Parathyroid adenoma (tissue), 2 donors: ENCODE measurements at regions not wholly inside any gene's neighbourhood (a gene's known extent, or its start where the extent isn't known, plus 50 kb on each side); places are given as distances from the start of the nearest gene placed in this dataset.

ENCODE experiments used
- H2AFZ ChIP-seq: fragments of 300-600 bp; sonication (generic); one replicate; pipeline ENCODE4 v1.7.0; 2017; ENCODE audit warnings: antibody characterized with exemption, mild to moderate bottlenecking
- H3K27ac ChIP-seq: fragments of 300-600 bp; sonication (generic); one replicate; pipeline ENCODE4 v1.7.0; 2017
- H3K27me3 ChIP-seq: fragments of 300-600 bp; sonication (generic); one replicate; pipeline ENCODE4 v1.7.0; 2017; ENCODE audit warnings: low read length; ENCODE audit not compliant: control insufficient read depth, insufficient read depth
- H3K36me3 ChIP-seq: fragments of 300-600 bp; sonication (generic); one replicate; pipeline ENCODE4 v1.7.0; 2017; ENCODE audit warnings: low read length; ENCODE audit not compliant: control insufficient read depth, insufficient read depth
- H3K4me1 ChIP-seq: fragments of 300-600 bp; sonication (generic); one replicate; pipeline ENCODE4 v1.7.0; 2017; ENCODE audit warnings: control low read depth
- H3K4me2 ChIP-seq: fragments of 300-600 bp; sonication (generic); one replicate; pipeline ENCODE4 v1.7.0; 2017; ENCODE audit warnings: low read length
- H3K4me3 ChIP-seq: fragments of 300-600 bp; sonication (generic); one replicate; pipeline ENCODE4 v1.7.0; 2017; ENCODE audit warnings: low read depth, low read length
- H3K79me2 ChIP-seq: fragments of 300-600 bp; sonication (generic); one replicate; pipeline ENCODE4 v1.7.0; 2017; ENCODE audit warnings: control low read depth
- H3K9ac ChIP-seq: fragments of 300-600 bp; sonication (generic); one replicate; pipeline ENCODE4 v1.7.0; 2017; ENCODE audit warnings: mild to moderate bottlenecking
- H3K9me3 ChIP-seq: fragments of 300-600 bp; sonication (generic); one replicate; pipeline ENCODE4 v1.7.0; 2017; ENCODE audit warnings: low read length; ENCODE audit not compliant: control insufficient read depth
- CTCF ChIP-seq: fragments of 300-600 bp; sonication (generic); IDR thresholded peaks from one replicate; pipeline ENCODE4 v1.7.0; 2017; ENCODE audit warnings: antibody characterized with exemption, mild to moderate bottlenecking
- donor health status: primary hyperparathyroidism.

- TF ChIP-seq CTCF: no peak
- no peaks in the 10 kb centered on the region for H3K36me3 ChIP-seq
- no peak overlapping the region for H3K4me3 ChIP-seq
- H3K9ac ChIP-seq: no peak overlapping the region
- no peak overlapping the region for H3K4me2 ChIP-seq
- no peak overlapping the region for H2AFZ ChIP-seq
- no peaks in the 10 kb centered on the region for H3K27me3 ChIP-seq
- H3K9me3 ChIP-seq: no peaks in the 10 kb centered on the region
- H3K79me2 ChIP-seq: no peaks in the 10 kb centered on the region
- no peak overlapping the region for H3K27ac ChIP-seq
- H3K4me1 ChIP-seq: no peaks in the 10 kb centered on the region
Measured at GRCh38 chr10:3282674-3283017, 110.1 kb upstream of the PITRM1 start.

- no peaks in the 10 kb centered on the region for H3K9me3 ChIP-seq
- no peaks in the 10 kb centered on the region for H3K36me3 ChIP-seq
- H3K4me1 ChIP-seq: no peaks in the 10 kb centered on the region
- no peaks in the 10 kb centered on the region for H3K27me3 ChIP-seq
- H3K27ac ChIP-seq: no peak overlapping the region
- H3K79me2 ChIP-seq: no peaks in the 10 kb centered on the region
- no peak overlapping the region for H3K4me3 ChIP-seq
- no peak overlapping the region for H2AFZ ChIP-seq
- no peak overlapping the region for H3K4me2 ChIP-seq
- no peak overlapping the region for H3K9ac ChIP-seq
- TF ChIP-seq CTCF: no peak
Measured at GRCh38 chr10:3281941-3282673, 109.5 kb upstream of the PITRM1 start.

- no peak for TF ChIP-seq CTCF
- Histone ChIP-seq H3K4me2 (no peak overlapping the region), H3K4me1 (no peaks in the 10 kb centered on the region), H3K4me3 (no peak overlapping the region), H2AFZ (no peak overlapping the region), H3K27ac (no peak overlapping the region), H3K79me2 (no peaks in the 10 kb centered on the region), H3K27me3 (no peaks in the 10 kb centered on the region), H3K9me3 (no peaks in the 10 kb centered on the region), H3K36me3 (no peaks in the 10 kb centered on the region), H3K9ac (no peak overlapping the region)
Measured at GRCh38 chr10:3278771-3279170, 106.2 kb upstream of the PITRM1 start.

GRCh38 chr10:3277566-3277965 is 105.0 kb upstream of the PITRM1 start:
- H3K4me2 ChIP-seq: no peak overlapping the region
- no peak overlapping the region for H2AFZ ChIP-seq
- no peaks in the 10 kb centered on the region for H3K4me1 ChIP-seq
- no peaks in the 10 kb centered on the region for H3K9me3 ChIP-seq
- no peak overlapping the region for H3K9ac ChIP-seq
- no peak overlapping the region for H3K27ac ChIP-seq
- no peaks in the 10 kb centered on the region for H3K27me3 ChIP-seq
- no peak for TF ChIP-seq CTCF
- H3K4me3 ChIP-seq: no peak overlapping the region
- no peaks in the 10 kb centered on the region for H3K36me3 ChIP-seq
- H3K79me2 ChIP-seq: no peaks in the 10 kb centered on the region

GRCh38 chr10:3274414-3274813 is 101.8 kb upstream of the PITRM1 start:
- H3K36me3 ChIP-seq: no peaks in the 10 kb centered on the region
- H3K4me1 ChIP-seq: peaks cover 2% of the 10 kb centered on the region
- H3K4me3 ChIP-seq: no peak overlapping the region
- no peaks in the 10 kb centered on the region for H3K9me3 ChIP-seq
- TF ChIP-seq CTCF: no peak
- no peak overlapping the region for H3K9ac ChIP-seq
- H3K79me2 ChIP-seq: no peaks in the 10 kb centered on the region
- H3K27me3 ChIP-seq: no peaks in the 10 kb centered on the region
- no peak overlapping the region for H3K27ac ChIP-seq
- H3K4me2 ChIP-seq: no peak overlapping the region
- no peak overlapping the region for H2AFZ ChIP-seq
